ENCODE measurements at regions not wholly inside any gene's neighbourhood (a gene's known extent, or its start where the extent isn't known, plus 50 kb on each side); places are given as distances from the start of the nearest gene placed in this dataset.
A peak's percentile ranks its signal among the peaks of the same experiment; 100 is the strongest.

DNA sequence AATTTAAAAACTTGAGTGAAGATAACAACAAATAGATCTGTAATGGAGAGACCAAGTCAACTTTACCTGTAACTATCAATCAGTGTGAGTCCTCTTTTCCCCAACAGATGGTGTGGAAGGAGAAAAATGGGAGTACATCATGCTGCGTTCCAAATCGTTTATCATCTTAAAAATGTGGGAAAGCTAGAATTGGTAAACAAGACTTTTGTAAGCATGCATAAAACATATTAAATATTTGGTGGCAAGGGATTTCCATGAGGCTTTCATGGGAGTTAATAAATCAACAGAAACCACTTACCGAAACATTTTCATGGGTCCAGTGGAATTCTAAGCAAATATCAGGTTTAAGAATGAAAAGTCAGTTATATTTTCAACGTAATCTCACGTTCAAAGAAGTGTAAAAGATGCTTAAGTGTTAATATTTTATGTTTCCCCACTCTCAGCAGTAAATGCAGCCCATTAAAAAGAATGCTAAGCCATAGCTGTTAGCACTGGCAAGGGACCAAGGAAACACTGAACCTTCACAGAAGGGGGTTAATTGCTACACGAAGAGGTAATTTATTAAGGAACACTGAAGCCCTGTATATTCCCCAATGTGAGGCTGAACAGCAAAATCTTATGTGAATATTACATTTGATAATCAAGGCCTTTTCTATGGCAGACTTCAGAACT is 117.0 kb downstream of the ZC3H11B start:
- no peak overlapping the region for H2BK120ac ChIP-seq (ENCODE audit: low read depth, low read length)
- H3K9ac ChIP-seq (ENCODE audit: low read depth, low read length, poor library complexity) = no peak overlapping the region
- no peak overlapping the region for H4K8ac ChIP-seq (ENCODE audit: low read depth, low read length)
- no peak overlapping the region for H3K4me2 ChIP-seq (ENCODE audit: insufficient read depth, low read length, poor library complexity, severe bottlenecking)
- no peak overlapping the region for H2AFZ ChIP-seq (ENCODE audit: low read length)
- WGBS, 2 donors (ENCODE audit: extremely low coverage in 2 of 2, insufficient read length in 2 of 2, insufficient replicate concordance in 1 of 2) = no CpG with 5 or more reads among the region's 6 CpGs
- H3K9me3 ChIP-seq (replicated peaks in 1 of 2; ENCODE audit: control insufficient read depth in 2 of 2, insufficient read depth in 1 of 2, low read depth in 1 of 2, low read length in 2 of 2) = no peaks in the 10 kb centered on the region
- H4K91ac ChIP-seq (ENCODE audit: low read depth, low read length, poor library complexity) = no peak overlapping the region
- H3K36me3 ChIP-seq (replicated peaks in 1 of 2; ENCODE audit: control insufficient read depth in 2 of 2, insufficient read depth in 2 of 2, low read length in 2 of 2) = no peaks in the 10 kb centered on the region
- H3K27me3 ChIP-seq (ENCODE audit: control insufficient read depth in 3 of 3, insufficient read depth in 3 of 3, low read depth in 1 of 3, low read length in 3 of 3) = no peaks in the 10 kb centered on the region
- H3K4me1 ChIP-seq (ENCODE audit: control insufficient read depth in 2 of 2, insufficient read depth in 1 of 2, low read depth in 1 of 2, low read length in 2 of 2) = no peaks in the 10 kb centered on the region
- H3K79me1 ChIP-seq (ENCODE audit: low read depth, low read length) = no peaks in the 10 kb centered on the region
- H3K23ac ChIP-seq (ENCODE audit: low read depth, low read length, poor library complexity) = no peak overlapping the region
- H2BK15ac ChIP-seq (ENCODE audit: low read length) = no peak overlapping the region
- H3K14ac ChIP-seq (ENCODE audit: low read length) = no peak overlapping the region
- no peak overlapping the region for H3K4ac ChIP-seq (ENCODE audit: low read length)
- DNase-seq (ENCODE audit: low spot score) = no peak
- H2AK5ac ChIP-seq (ENCODE audit: low read depth, low read length) = no peak overlapping the region
- H3K18ac ChIP-seq (ENCODE audit: low read length) = no peak overlapping the region
- H3K27ac ChIP-seq (replicated peaks; ENCODE audit: low read length) = no peak overlapping the region
- no peak overlapping the region for H2BK5ac ChIP-seq (ENCODE audit: low read length)
- H3K4me3 ChIP-seq (ENCODE audit: low read length in 2 of 2) = no peak overlapping the region
- H2BK12ac ChIP-seq (ENCODE audit: low read length) = no peak overlapping the region

DNA sequence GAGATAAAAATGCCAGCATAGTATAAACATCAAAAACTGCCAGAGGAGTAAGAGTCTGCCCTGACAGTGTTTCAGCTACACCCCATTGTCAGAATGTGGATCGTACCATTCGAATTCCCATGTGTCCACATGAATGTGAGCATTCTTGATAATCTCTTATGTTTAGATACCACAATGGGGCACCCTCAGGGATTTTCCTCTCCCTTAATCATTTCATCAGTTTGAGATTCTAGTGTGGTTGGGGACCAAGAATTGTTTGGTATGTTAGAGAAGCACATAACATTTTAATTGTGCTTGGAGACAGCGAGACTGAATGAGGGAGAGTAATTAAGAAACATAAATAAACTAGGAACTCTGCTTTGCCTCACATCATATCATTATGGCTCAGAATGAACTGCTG is 120.2 kb downstream of the ZC3H11B start:
- no peaks in the 10 kb centered on the region for H3K27me3 ChIP-seq (ENCODE audit: control insufficient read depth in 3 of 3, insufficient read depth in 3 of 3, low read depth in 1 of 3, low read length in 3 of 3)
- H3K36me3 ChIP-seq (replicated peaks in 1 of 2; ENCODE audit: control insufficient read depth in 2 of 2, insufficient read depth in 2 of 2, low read length in 2 of 2) = no peaks in the 10 kb centered on the region
- H3K4me1 ChIP-seq (ENCODE audit: control insufficient read depth in 2 of 2, insufficient read depth in 1 of 2, low read depth in 1 of 2, low read length in 2 of 2) = no peaks in the 10 kb centered on the region
- no peak overlapping the region for H2BK15ac ChIP-seq (ENCODE audit: low read length)
- H2AK5ac ChIP-seq (ENCODE audit: low read depth, low read length) = no peak overlapping the region
- H3K79me1 ChIP-seq (ENCODE audit: low read depth, low read length) = no peaks in the 10 kb centered on the region
- H2AFZ ChIP-seq (ENCODE audit: low read length) = no peak overlapping the region
- no peak overlapping the region for H3K4ac ChIP-seq (ENCODE audit: low read length)
- H3K23ac ChIP-seq (ENCODE audit: low read depth, low read length, poor library complexity) = no peak overlapping the region
- H4K8ac ChIP-seq (ENCODE audit: low read depth, low read length) = no peak overlapping the region
- no peak overlapping the region for H3K9ac ChIP-seq (ENCODE audit: low read depth, low read length, poor library complexity)
- no CpG with 5 or more reads among the region's 3 CpGs for WGBS, 2 donors (ENCODE audit: extremely low coverage in 2 of 2, insufficient read length in 2 of 2, insufficient replicate concordance in 1 of 2)
- H2BK5ac ChIP-seq (ENCODE audit: low read length) = no peak overlapping the region
- H3K18ac ChIP-seq (ENCODE audit: low read length) = no peak overlapping the region
- no peak for DNase-seq (ENCODE audit: low spot score)
- H4K91ac ChIP-seq (ENCODE audit: low read depth, low read length, poor library complexity) = no peak overlapping the region
- no peak overlapping the region for H2BK12ac ChIP-seq (ENCODE audit: low read length)
- H3K27ac ChIP-seq (replicated peaks; ENCODE audit: low read length) = no peak overlapping the region
- H3K9me3 ChIP-seq (replicated peaks in 1 of 2; ENCODE audit: control insufficient read depth in 2 of 2, insufficient read depth in 1 of 2, low read depth in 1 of 2, low read length in 2 of 2) = no peaks in the 10 kb centered on the region
- H3K4me2 ChIP-seq (ENCODE audit: insufficient read depth, low read length, poor library complexity, severe bottlenecking) = no peak overlapping the region
- no peak overlapping the region for H2BK120ac ChIP-seq (ENCODE audit: low read depth, low read length)
- H3K4me3 ChIP-seq (ENCODE audit: low read length in 2 of 2) = no peak overlapping the region
- H3K14ac ChIP-seq (ENCODE audit: low read length) = no peak overlapping the region

DNA sequence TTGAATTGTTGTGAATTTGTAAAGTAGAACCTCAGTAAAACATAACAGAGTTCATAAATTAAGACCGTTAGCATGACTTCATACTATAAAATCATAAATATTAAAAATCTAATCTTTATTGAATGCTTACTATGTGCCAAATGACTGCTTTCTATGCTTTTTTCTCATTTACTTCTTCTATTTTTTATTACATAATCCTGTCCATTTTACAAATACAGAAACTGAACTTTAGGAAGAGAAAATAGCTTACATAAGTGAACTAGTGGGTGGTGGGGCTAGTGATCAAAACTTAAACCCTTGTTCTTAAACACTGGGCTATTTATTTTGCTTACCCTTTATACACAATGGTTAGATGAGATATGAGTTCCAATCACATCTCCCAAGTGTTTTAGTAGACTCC is 122.3 kb downstream of the ZC3H11B start:
- Histone ChIP-seq H4K91ac (ENCODE audit: low read depth, low read length, poor library complexity) (no peak overlapping the region), H3K9me3 (replicated peaks in 1 of 2; ENCODE audit: control insufficient read depth in 2 of 2, insufficient read depth in 1 of 2, low read depth in 1 of 2, low read length in 2 of 2) (no peaks in the 10 kb centered on the region), H3K4me1 (ENCODE audit: control insufficient read depth in 2 of 2, insufficient read depth in 1 of 2, low read depth in 1 of 2, low read length in 2 of 2) (no peaks in the 10 kb centered on the region), H2BK120ac (ENCODE audit: low read depth, low read length) (no peak overlapping the region), H2AFZ (ENCODE audit: low read length) (no peak overlapping the region), H4K8ac (ENCODE audit: low read depth, low read length) (no peak overlapping the region), H3K23ac (ENCODE audit: low read depth, low read length, poor library complexity) (no peak overlapping the region), H2BK15ac (ENCODE audit: low read length) (no peak overlapping the region), H2AK5ac (ENCODE audit: low read depth, low read length) (no peak overlapping the region), H3K18ac (ENCODE audit: low read length) (no peak overlapping the region), H3K27me3 (ENCODE audit: control insufficient read depth in 3 of 3, insufficient read depth in 3 of 3, low read depth in 1 of 3, low read length in 3 of 3) (no peaks in the 10 kb centered on the region), H3K27ac (replicated peaks; ENCODE audit: low read length) (no peak overlapping the region), H3K4ac (ENCODE audit: low read length) (no peak overlapping the region), H3K4me2 (ENCODE audit: insufficient read depth, low read length, poor library complexity, severe bottlenecking) (no peak overlapping the region), H2BK12ac (ENCODE audit: low read length) (no peak overlapping the region), H3K79me1 (ENCODE audit: low read depth, low read length) (no peaks in the 10 kb centered on the region), H2BK5ac (ENCODE audit: low read length) (no peak overlapping the region), H3K36me3 (replicated peaks in 1 of 2; ENCODE audit: control insufficient read depth in 2 of 2, insufficient read depth in 2 of 2, low read length in 2 of 2) (no peaks in the 10 kb centered on the region), H3K14ac (ENCODE audit: low read length) (no peak overlapping the region), H3K9ac (ENCODE audit: low read depth, low read length, poor library complexity) (no peak overlapping the region), H3K4me3 (ENCODE audit: low read length in 2 of 2) (no peak overlapping the region)
- WGBS, 2 donors (ENCODE audit: extremely low coverage in 2 of 2, insufficient read length in 2 of 2, insufficient replicate concordance in 1 of 2) = no CpG with 5 or more reads among the region's 1 CpG
- no peak for DNase-seq (ENCODE audit: low spot score)

GRCh38 chr1:219489636-219490035 is 123.3 kb downstream of the ZC3H11B start:
- Histone ChIP-seq H3K79me1 (ENCODE audit: low read depth, low read length) (no peaks in the 10 kb centered on the region), H3K27ac (replicated peaks; ENCODE audit: low read length) (no peak overlapping the region), H4K91ac (ENCODE audit: low read depth, low read length, poor library complexity) (no peak overlapping the region), H3K9ac (ENCODE audit: low read depth, low read length, poor library complexity) (no peak overlapping the region), H3K9me3 (replicated peaks in 1 of 2; ENCODE audit: control insufficient read depth in 2 of 2, insufficient read depth in 1 of 2, low read depth in 1 of 2, low read length in 2 of 2) (no peaks in the 10 kb centered on the region), H2BK15ac (ENCODE audit: low read length) (no peak overlapping the region), H2BK120ac (ENCODE audit: low read depth, low read length) (no peak overlapping the region), H3K36me3 (replicated peaks in 1 of 2; ENCODE audit: control insufficient read depth in 2 of 2, insufficient read depth in 2 of 2, low read length in 2 of 2) (no peaks in the 10 kb centered on the region), H3K18ac (ENCODE audit: low read length) (no peak overlapping the region), H2BK5ac (ENCODE audit: low read length) (no peak overlapping the region), H3K23ac (ENCODE audit: low read depth, low read length, poor library complexity) (no peak overlapping the region), H3K4me2 (ENCODE audit: insufficient read depth, low read length, poor library complexity, severe bottlenecking) (no peak overlapping the region), H2AFZ (ENCODE audit: low read length) (peak overlapping the region; percentile 49), H2AK5ac (ENCODE audit: low read depth, low read length) (no peak overlapping the region), H2BK12ac (ENCODE audit: low read length) (no peak overlapping the region), H3K27me3 (ENCODE audit: control insufficient read depth in 3 of 3, insufficient read depth in 3 of 3, low read depth in 1 of 3, low read length in 3 of 3) (no peaks in the 10 kb centered on the region), H3K4me3 (ENCODE audit: low read length in 2 of 2) (no peak overlapping the region), H3K4me1 (ENCODE audit: control insufficient read depth in 2 of 2, insufficient read depth in 1 of 2, low read depth in 1 of 2, low read length in 2 of 2) (no peaks in the 10 kb centered on the region), H3K14ac (ENCODE audit: low read length) (no peak overlapping the region), H3K4ac (ENCODE audit: low read length) (no peak overlapping the region), H4K8ac (ENCODE audit: low read depth, low read length) (no peak overlapping the region)
- WGBS, 2 donors (ENCODE audit: extremely low coverage in 2 of 2, insufficient read length in 2 of 2, insufficient replicate concordance in 1 of 2) = no CpG with 5 or more reads among the region's 2 CpGs
- no peak for DNase-seq (ENCODE audit: low spot score)

Measured in neuronal stem cell (in vitro differentiated cells).